ENCODE measurements at regions not wholly inside any gene's neighbourhood (a gene's known extent, or its start where the extent isn't known, plus 50 kb on each side); places are given as distances from the start of the nearest gene placed in this dataset.
A peak's percentile ranks its signal among the peaks of the same experiment; 100 is the strongest.

DNA sequence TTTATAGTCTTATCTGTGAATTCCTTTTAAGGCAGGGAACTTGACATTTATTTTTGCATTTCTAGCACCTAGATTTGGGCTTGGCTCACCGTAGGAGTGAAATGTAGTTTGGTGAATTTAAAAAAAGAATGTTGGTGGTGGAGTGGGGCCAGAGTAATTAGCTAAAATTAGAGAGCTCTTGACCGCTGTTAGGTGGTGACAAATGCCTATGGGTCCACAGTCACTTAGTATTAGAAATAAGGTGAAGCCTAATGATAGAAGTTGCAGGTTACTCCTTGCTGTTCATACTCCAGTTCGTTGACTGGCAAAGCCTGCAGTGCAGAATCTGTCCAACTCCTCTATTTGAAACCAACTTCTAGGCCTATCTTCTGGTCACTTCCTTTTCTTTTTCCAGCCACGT, 318.8 kb upstream of the NRIP1 start:
- Mint-ChIP-seq H3K36me3 (ENCODE audit: low read depth) (no peaks in the 10 kb centered on the region), H3K27me3 (no peaks in the 10 kb centered on the region), H3K9me3 (no peaks in the 10 kb centered on the region)

DNA sequence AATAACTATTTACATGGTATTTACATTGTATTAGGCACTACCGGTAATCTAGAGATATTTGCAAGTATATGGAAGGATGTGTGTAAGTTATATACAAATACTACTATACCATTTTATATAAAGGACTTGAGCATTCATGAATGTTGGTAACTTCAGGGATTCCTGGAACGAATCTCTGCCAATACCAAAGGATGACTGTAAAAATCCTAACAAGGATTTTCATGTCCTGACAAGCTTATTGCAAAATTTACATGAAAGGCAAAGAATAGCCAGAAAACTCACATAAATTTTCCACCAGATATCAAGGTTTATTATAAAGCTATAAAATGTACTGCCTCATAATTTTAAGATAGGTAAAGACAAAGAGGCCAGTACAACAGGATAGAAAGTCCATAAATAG, 325.2 kb upstream of the NRIP1 start:
- Mint-ChIP-seq H3K9me3 (no peaks in the 10 kb centered on the region), H3K27ac (no peak overlapping the region), H3K4me1 (ENCODE audit: low read depth) (no peaks in the 10 kb centered on the region), H3K36me3 (ENCODE audit: low read depth) (no peaks in the 10 kb centered on the region), H3K4me3 (no peak overlapping the region), H3K27me3 (peaks cover 3% of the 10 kb centered on the region)

More for the DNA sequence above, 318.8 kb upstream of the NRIP1 start:
- H3K4me3 Mint-ChIP-seq = no peak overlapping the region
- H3K27ac Mint-ChIP-seq = no peak overlapping the region
- no peaks in the 10 kb centered on the region for H3K4me1 Mint-ChIP-seq (ENCODE audit: low read depth)

DNA sequence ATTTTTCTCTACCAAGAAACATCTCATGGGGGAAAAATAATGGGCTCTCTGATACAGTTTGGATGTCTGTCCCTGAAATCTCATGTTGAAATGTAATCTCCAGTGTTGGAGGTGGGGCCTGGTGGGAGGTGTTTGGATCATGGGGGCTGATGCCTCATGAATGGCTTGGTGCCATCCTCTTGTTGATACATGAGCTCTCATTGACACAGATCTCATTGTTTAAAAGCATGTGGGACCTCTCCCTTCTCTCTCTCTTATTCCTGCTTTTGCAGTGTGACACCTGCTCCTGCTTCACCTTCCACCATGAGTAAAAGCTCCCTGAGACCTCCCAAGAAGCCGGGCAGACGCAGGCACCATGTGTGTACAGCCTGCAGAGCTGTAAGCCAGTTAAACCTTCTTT, 332.5 kb upstream of the NRIP1 start:
- no peak overlapping the region for H3K27ac Mint-ChIP-seq
- H3K4me1 Mint-ChIP-seq (ENCODE audit: low read depth) = no peaks in the 10 kb centered on the region
- no peaks in the 10 kb centered on the region for H3K36me3 Mint-ChIP-seq (ENCODE audit: low read depth)
- peaks cover 3% of the 10 kb centered on the region for H3K9me3 Mint-ChIP-seq
- H3K27me3 Mint-ChIP-seq = peaks cover 3% of the 10 kb centered on the region
- no peak overlapping the region for H3K4me3 Mint-ChIP-seq

GRCh38 chr21:15400905-15401304, 328.9 kb upstream of the USP25 start:
- no peaks in the 10 kb centered on the region for H3K27me3 Mint-ChIP-seq
- no peaks in the 10 kb centered on the region for H3K4me1 Mint-ChIP-seq (ENCODE audit: low read depth)
- no peaks in the 10 kb centered on the region for H3K36me3 Mint-ChIP-seq (ENCODE audit: low read depth)
- no peak overlapping the region for H3K27ac Mint-ChIP-seq
- no peak overlapping the region for H3K4me3 Mint-ChIP-seq
- peaks cover 3% of the 10 kb centered on the region for H3K9me3 Mint-ChIP-seq

GRCh38 chr21:15401331-15401730, 328.5 kb upstream of the USP25 start:
- Mint-ChIP-seq H3K4me1 (ENCODE audit: low read depth) (no peaks in the 10 kb centered on the region), H3K27me3 (no peaks in the 10 kb centered on the region), H3K4me3 (no peak overlapping the region), H3K27ac (no peak overlapping the region), H3K9me3 (peaks cover 3% of the 10 kb centered on the region), H3K36me3 (ENCODE audit: low read depth) (no peaks in the 10 kb centered on the region)

GRCh38 chr21:15405214-15405613, 324.6 kb upstream of the USP25 start:
- Mint-ChIP-seq H3K36me3 (ENCODE audit: low read depth) (no peaks in the 10 kb centered on the region), H3K4me1 (ENCODE audit: low read depth) (no peaks in the 10 kb centered on the region), H3K4me3 (no peak overlapping the region), H3K9me3 (peaks cover 3% of the 10 kb centered on the region), H3K27ac (no peak overlapping the region), H3K27me3 (no peaks in the 10 kb centered on the region)

- Mint-ChIP-seq H3K27ac (no peak overlapping the region), H3K36me3 (ENCODE audit: low read depth) (no peaks in the 10 kb centered on the region), H3K9me3 (peaks cover 6% of the 10 kb centered on the region), H3K4me3 (no peak overlapping the region), H3K27me3 (no peaks in the 10 kb centered on the region), H3K4me1 (ENCODE audit: low read depth) (peaks cover 7% of the 10 kb centered on the region)
Observed at GRCh38 chr21:15406791-15407190, 323.0 kb upstream of the USP25 start.

GRCh38 chr21:15407585-15407984, 322.2 kb upstream of the USP25 start:
- peaks cover 7% of the 10 kb centered on the region for H3K4me1 Mint-ChIP-seq (ENCODE audit: low read depth)
- H3K27ac Mint-ChIP-seq = no peak overlapping the region

DNA sequence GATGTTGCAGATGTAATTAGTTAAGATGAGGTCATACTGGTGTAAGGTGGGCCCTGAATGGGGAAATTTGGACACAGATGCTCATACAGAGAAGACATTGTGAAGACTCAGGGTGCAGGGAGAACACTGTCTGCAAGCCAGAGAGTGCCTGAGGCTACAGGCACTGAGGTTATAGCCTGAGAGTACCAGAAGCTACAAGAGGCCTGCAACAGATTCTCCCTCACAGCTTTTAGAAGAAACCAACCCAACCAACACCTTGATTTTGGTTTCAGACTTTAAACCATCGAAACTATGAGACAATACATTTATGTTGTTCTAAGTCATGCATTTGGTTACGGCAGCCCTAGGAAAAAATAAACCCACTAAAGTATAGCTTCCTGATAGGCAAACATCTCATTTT, 321.7 kb upstream of the USP25 start:
- Mint-ChIP-seq H3K4me1 (ENCODE audit: low read depth) (peaks cover 7% of the 10 kb centered on the region), H3K36me3 (ENCODE audit: low read depth) (no peaks in the 10 kb centered on the region), H3K4me3 (no peak overlapping the region), H3K9me3 (peaks cover 8% of the 10 kb centered on the region), H3K27ac (no peak overlapping the region), H3K27me3 (no peaks in the 10 kb centered on the region)

More at GRCh38 chr21:15407585-15407984, 322.2 kb upstream of the USP25 start:
- Mint-ChIP-seq H3K4me3 (no peak overlapping the region), H3K27me3 (no peaks in the 10 kb centered on the region), H3K9me3 (peaks cover 8% of the 10 kb centered on the region), H3K36me3 (ENCODE audit: low read depth) (no peaks in the 10 kb centered on the region)

DNA sequence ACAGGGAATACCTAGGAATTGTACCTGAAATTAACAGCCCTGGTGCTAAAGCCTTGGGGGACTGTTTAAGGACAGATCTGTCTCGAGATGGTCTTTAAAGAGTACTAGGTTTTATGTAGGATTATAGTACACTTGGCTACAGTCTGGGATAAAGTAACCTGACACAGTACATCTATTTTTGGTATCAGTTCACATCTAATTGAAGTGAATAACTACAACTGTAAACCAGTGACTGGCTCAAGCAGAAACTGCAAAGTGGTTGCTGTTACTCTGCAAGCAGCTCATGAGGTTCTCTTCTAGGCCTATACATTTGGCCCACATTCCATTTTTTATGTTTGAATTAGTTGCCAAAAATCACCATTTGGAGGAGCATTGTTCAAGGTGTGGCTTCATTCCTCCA, 320.8 kb upstream of the USP25 start:
- Mint-ChIP-seq H3K27me3 (no peaks in the 10 kb centered on the region), H3K36me3 (ENCODE audit: low read depth) (no peaks in the 10 kb centered on the region), H3K27ac (no peak overlapping the region), H3K4me3 (no peak overlapping the region), H3K9me3 (peaks cover 8% of the 10 kb centered on the region), H3K4me1 (ENCODE audit: low read depth) (peaks cover 7% of the 10 kb centered on the region)

DNA sequence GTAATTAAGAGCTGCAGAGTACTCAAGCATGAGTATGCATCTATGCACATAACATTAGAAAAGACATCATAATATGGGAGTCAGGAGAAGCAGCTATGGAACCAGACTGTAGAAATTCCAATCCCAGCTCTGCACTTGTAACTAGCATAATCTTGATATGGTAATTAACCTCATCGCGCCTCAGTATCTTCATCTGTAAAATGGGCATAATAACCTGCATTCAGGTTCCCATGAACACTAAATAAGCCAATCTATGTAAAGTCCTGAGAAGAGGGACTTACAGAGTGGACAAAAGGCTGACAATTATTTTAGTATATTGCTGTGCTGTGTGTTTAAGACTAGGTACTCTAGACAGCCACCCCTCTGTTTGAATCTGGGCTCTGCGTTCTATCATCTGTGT, 318.9 kb upstream of the USP25 start:
- no peaks in the 10 kb centered on the region for H3K27me3 Mint-ChIP-seq
- H3K9me3 Mint-ChIP-seq = peaks cover 8% of the 10 kb centered on the region
- H3K27ac Mint-ChIP-seq = no peak overlapping the region
- peaks cover 7% of the 10 kb centered on the region for H3K4me1 Mint-ChIP-seq (ENCODE audit: low read depth)
- H3K4me3 Mint-ChIP-seq = no peak overlapping the region
- H3K36me3 Mint-ChIP-seq (ENCODE audit: low read depth) = no peaks in the 10 kb centered on the region

- Mint-ChIP-seq H3K4me3 (no peak overlapping the region), H3K4me1 (ENCODE audit: low read depth) (peaks cover 7% of the 10 kb centered on the region), H3K36me3 (ENCODE audit: low read depth) (no peaks in the 10 kb centered on the region), H3K9me3 (peaks cover 8% of the 10 kb centered on the region), H3K27ac (no peak overlapping the region), H3K27me3 (peaks cover 10% of the 10 kb centered on the region)
Observed at GRCh38 chr21:15414057-15414456, 315.7 kb upstream of the USP25 start.

GRCh38 chr21:15415541-15416261, 314.1 kb upstream of the USP25 start:
- peaks cover 7% of the 10 kb centered on the region for H3K4me1 Mint-ChIP-seq (ENCODE audit: low read depth)
- peaks cover 12% of the 10 kb centered on the region for H3K27me3 Mint-ChIP-seq
- H3K27ac Mint-ChIP-seq = no peak overlapping the region
- H3K9me3 Mint-ChIP-seq = peaks cover 8% of the 10 kb centered on the region
- H3K4me3 Mint-ChIP-seq = no peak overlapping the region
- H3K36me3 Mint-ChIP-seq (ENCODE audit: low read depth) = no peaks in the 10 kb centered on the region

DNA sequence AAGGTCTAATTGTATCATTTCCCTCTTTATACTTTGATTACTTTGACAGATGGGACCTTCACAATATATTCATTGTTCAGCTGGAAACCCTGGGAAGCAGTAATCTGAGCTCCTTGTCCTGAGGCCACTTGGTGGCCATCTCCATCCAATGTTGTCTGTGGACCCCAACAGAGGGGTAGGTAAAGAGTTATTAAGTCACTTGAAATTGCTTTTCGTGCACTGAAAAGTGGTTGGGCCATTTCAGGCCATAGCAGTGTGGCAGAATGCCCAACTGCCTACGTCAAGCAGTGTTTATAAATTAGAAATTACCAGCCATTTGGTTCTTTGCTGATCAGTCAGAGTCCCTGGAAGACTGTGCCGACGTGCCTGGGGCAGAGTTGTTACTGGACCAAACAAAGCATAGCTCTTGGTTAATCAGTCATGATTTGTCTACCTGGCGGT, 308.3 kb upstream of the USP25 start:
- Mint-ChIP-seq H3K36me3 (ENCODE audit: low read depth) (no peaks in the 10 kb centered on the region), H3K4me3 (no peak overlapping the region), H3K27me3 (peaks cover 12% of the 10 kb centered on the region), H3K4me1 (ENCODE audit: low read depth) (peaks cover 39% of the 10 kb centered on the region), H3K9me3 (no peaks in the 10 kb centered on the region), H3K27ac (no peak overlapping the region)

DNA sequence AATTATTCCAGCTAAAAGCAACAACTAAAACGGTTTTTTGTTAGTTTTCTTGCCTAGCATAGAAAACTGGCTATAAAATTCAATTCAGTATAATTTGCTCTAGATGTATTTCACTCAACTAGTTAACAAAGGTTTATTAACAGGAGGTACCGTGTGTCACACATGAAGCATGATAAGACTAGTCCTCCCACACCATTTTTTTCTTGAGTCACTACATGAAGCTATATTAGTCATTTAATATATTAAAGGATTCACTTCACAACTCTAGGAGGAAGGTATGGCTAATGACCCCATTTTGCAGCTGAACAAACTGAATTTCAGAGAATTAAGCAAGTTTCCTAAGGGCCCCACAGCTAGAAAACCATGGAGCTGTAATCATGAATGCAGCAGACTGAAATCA, 307.8 kb upstream of the USP25 start:
- H3K27me3 Mint-ChIP-seq = peaks cover 12% of the 10 kb centered on the region

DNA sequence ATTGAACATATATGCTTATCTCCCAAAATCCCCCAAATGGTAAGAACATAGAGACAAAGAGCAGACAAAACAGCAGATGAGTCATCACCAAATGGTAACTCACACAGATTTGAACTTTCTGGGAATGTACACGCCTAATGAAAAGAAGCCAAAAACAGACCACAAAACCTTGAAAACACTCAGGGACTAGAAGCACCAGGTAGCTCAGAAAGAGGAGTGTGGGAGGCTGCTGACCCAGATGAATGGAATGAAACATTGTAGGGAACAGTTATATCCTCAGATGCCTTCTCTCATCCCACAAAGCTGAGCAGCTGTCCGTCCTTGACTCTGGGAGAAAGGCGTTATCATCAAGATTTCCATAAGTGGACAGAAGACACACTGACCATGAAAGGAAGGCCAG, 307.0 kb upstream of the USP25 start:
- peak overlapping the region; percentile 22 for H3K4me3 Mint-ChIP-seq
- no peaks in the 10 kb centered on the region for H3K9me3 Mint-ChIP-seq
- H3K36me3 Mint-ChIP-seq (ENCODE audit: low read depth) = no peaks in the 10 kb centered on the region
- peaks cover 7% of the 10 kb centered on the region for H3K27me3 Mint-ChIP-seq
- H3K27ac Mint-ChIP-seq = peak overlapping the region; percentile 80
- H3K4me1 Mint-ChIP-seq (ENCODE audit: low read depth) = peaks cover 39% of the 10 kb centered on the region

More for the DNA sequence above, 307.8 kb upstream of the USP25 start:
- Mint-ChIP-seq H3K36me3 (ENCODE audit: low read depth) (no peaks in the 10 kb centered on the region), H3K27ac (no peak overlapping the region), H3K4me3 (no peak overlapping the region), H3K4me1 (ENCODE audit: low read depth) (peaks cover 39% of the 10 kb centered on the region), H3K9me3 (no peaks in the 10 kb centered on the region)
